ENCODE measurements at regions not wholly inside any gene's neighbourhood (a gene's known extent, or its start where the extent isn't known, plus 50 kb on each side); places are given as distances from the start of the nearest gene placed in this dataset.

- no peak for TF ChIP-seq CTCF (conservative IDR thresholded peaks at IDR 0.05 in 1 of 2, IDR thresholded peaks at IDR 0.05 in 1 of 2; ENCODE audit: extremely low read depth in 1 of 2, insufficient read depth in 1 of 2, low read depth in 1 of 2, low read length in 2 of 2)
- TF ChIP-seq EZH2 (IDR thresholded peaks at IDR 0.05; ENCODE audit: borderline replicate concordance, low read length): no peak
These were observed 259.9 kb upstream of the STARD13 start for GRCh38 chr13:33545492-33545891.
